ENCODE measurements at regions not wholly inside any gene's neighbourhood (a gene's known extent, or its start where the extent isn't known, plus 50 kb on each side); places are given as distances from the start of the nearest gene placed in this dataset.

DNA sequence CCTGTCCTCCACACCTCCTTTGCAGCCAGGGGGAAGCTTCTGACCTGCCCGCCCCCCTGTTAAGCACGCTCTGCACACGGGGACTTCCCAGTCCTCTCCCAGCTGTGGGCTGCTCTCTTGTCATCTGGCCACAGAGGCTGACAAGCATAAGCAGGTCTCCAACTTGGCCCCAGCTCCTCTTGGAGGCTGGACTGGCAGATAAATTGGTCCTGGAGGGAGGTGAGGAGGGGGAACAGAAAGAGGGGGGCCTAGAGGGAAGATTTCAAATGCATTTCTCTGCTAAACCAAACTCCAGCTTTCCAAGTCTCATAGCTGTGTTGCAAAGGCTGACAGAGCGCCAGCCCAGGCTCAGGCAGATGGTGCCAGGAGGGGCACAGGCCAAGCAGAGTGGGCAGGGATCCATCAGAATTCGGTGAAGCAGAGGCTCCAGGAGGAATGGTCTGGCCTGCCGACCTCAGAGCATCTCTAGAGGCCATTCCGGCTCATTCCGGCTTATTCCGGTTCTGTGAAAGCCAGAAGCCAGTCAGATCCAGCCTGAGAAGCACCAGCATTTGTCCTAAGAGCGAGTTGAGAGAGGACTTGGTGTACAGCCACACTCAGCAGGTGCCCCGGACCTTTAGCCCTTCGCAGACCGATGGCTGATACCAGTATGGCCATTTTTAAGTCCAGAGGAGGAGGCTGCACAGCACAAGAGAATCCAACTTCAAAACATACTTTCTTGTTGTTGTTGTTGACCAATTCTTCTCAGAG is 508.9 kb upstream of the MYT1L start:
- Histone ChIP-seq H3K36me3 (ENCODE audit: control insufficient read depth, insufficient read depth, low read length) (no peaks in the 10 kb centered on the region), H3K27me3 (ENCODE audit: control insufficient read depth, insufficient read depth, low read length) (no peaks in the 10 kb centered on the region), H3K4me3 (ENCODE audit: low read depth, low read length) (no peak overlapping the region)
- DNase-seq (ENCODE audit: low read depth): no peak
- TF ChIP-seq, protein P1, sequence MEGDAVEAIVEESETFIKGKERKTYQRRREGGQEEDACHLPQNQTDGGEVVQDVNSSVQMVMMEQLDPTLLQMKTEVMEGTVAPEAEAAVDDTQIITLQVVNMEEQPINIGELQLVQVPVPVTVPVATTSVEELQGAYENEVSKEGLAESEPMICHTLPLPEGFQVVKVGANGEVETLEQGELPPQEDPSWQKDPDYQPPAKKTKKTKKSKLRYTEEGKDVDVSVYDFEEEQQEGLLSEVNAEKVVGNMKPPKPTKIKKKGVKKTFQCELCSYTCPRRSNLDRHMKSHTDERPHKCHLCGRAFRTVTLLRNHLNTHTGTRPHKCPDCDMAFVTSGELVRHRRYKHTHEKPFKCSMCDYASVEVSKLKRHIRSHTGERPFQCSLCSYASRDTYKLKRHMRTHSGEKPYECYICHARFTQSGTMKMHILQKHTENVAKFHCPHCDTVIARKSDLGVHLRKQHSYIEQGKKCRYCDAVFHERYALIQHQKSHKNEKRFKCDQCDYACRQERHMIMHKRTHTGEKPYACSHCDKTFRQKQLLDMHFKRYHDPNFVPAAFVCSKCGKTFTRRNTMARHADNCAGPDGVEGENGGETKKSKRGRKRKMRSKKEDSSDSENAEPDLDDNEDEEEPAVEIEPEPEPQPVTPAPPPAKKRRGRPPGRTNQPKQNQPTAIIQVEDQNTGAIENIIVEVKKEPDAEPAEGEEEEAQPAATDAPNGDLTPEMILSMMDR (IDR thresholded peaks at IDR 0.05; ENCODE audit: insufficient read depth, low read length, poor library complexity, severe bottlenecking): no peak

DNA sequence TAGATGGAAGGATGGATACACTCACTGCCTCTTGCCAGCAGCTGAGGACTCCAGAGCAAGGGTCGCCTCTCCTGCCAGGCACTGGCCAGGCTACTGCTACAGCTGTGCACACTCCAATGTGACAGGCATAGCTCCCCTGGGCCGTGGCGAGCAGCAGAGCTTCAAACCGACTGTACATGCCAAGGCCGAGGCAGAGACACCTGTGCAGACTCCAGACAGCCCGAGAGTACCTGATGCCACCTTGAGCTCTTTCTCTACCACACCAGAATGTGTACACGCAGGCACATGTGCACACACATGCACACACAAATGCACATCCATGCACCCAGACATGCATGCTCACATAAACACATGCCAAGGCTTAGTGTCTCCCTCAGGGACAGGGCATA is 508.3 kb upstream of the MYT1L start:
- H3K36me3 ChIP-seq (ENCODE audit: control insufficient read depth, insufficient read depth, low read length): no peaks in the 10 kb centered on the region
- no peak for DNase-seq (ENCODE audit: low read depth)
- H3K27me3 ChIP-seq (ENCODE audit: control insufficient read depth, insufficient read depth, low read length): no peaks in the 10 kb centered on the region
- H3K4me3 ChIP-seq (ENCODE audit: low read depth, low read length): no peak overlapping the region
- TF ChIP-seq, protein P1 (IDR thresholded peaks at IDR 0.05; ENCODE audit: insufficient read depth, low read length, poor library complexity, severe bottlenecking): no peak

DNA sequence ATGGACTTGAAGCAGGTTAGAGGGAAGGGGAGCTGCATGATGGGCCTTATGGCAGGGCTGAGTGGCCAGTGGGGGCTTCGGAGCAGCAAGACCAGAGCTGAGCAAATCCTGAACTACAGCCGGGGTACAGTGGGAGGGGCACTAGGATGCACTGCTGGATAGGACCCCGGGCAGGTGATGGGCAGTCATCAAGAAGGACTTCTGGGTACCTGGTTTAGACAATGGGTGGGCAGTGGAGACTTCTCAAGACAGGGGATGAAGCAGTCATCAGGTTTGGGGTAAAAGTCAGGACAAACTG is 507.4 kb upstream of the MYT1L start:
- TF ChIP-seq, protein P1 (IDR thresholded peaks at IDR 0.05; ENCODE audit: insufficient read depth, low read length, poor library complexity, severe bottlenecking): no peak
- H3K36me3 ChIP-seq (ENCODE audit: control insufficient read depth, insufficient read depth, low read length): no peaks in the 10 kb centered on the region
- no peak overlapping the region for H3K4me3 ChIP-seq (ENCODE audit: low read depth, low read length)
- no peaks in the 10 kb centered on the region for H3K27me3 ChIP-seq (ENCODE audit: control insufficient read depth, insufficient read depth, low read length)
- no peak for DNase-seq (ENCODE audit: low read depth)

DNA sequence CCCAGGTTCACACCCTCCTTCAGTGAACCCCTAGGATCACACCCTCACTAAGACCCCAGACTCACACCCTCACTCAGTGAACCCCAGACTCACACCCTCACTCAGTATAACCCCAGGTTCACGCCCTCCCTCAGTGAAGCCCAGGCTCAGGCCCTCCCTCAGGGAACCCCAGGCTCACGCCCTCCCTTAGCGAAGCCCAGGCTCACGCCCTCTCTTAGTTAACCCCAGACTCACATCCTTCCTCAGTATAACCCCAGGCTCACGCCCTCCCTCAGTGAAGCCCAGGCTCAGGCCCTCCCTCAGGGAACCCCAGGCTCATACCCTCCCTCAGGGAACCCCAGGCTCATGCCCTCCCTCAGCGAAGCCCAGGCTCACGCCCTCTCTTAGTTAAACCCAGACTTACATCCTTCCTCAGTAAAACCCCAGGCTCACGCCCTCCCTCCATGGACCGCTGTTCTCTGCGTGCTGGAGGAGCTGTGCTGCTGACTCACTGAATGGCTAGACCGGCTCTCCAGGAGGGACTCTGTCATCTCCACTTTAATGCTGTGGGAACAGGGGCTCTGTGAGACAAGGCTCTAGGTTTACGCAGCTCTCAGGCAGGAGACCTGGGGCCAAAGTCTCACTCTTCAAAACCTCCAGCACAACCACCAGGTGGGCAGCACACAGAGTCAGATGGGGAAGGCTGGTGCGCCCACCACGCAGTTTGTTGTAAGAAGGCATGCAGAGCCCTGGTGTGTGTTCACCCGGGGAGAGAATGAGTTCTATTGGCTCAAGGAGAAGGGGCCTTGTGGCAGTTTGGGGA is 506.9 kb upstream of the MYT1L start:
- Histone ChIP-seq H3K36me3 (ENCODE audit: control insufficient read depth, insufficient read depth, low read length) (no peaks in the 10 kb centered on the region), H3K27me3 (ENCODE audit: control insufficient read depth, insufficient read depth, low read length) (no peaks in the 10 kb centered on the region), H3K4me3 (ENCODE audit: low read depth, low read length) (no peak overlapping the region)
- no peak for DNase-seq (ENCODE audit: low read depth)
- TF ChIP-seq, protein P1 (IDR thresholded peaks at IDR 0.05; ENCODE audit: insufficient read depth, low read length, poor library complexity, severe bottlenecking): no peak

DNA sequence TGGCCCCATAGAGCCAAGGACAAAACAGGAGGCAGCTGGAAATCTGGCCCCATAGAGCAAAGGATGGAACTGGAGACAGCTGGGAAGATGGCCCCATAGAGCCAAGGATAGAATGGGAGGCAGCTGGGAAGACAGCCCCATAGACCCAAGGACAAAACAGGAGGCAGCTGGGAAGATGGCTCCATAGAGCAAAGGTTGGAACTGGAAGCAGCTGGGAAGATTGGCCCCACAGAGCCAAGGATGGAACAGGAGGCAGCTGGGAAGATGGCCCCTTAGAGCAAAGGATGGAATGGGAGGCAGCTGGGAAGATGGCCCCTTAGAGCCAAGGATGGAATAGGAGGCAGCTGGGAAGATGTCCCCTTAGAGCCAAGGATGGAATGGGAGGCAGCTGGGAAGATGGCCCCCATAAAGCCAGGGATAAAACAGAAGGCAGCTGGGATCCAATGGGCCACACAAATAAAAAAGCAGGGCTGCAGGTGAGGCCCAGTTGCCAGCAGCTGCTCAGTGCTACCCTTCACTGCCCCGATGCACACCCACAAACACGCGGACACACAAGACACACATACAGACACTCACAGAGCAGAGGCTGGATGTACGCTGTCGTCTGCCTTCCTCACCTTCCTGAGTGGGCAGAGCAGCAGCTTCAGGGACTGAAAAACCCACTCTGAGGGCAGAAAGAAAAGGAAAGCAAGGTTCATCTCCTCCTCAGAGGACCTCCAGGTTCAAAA is 505.4 kb upstream of the MYT1L start:
- TF ChIP-seq, protein P1 (IDR thresholded peaks at IDR 0.05; ENCODE audit: insufficient read depth, low read length, poor library complexity, severe bottlenecking): no peak
- H3K36me3 ChIP-seq (ENCODE audit: control insufficient read depth, insufficient read depth, low read length): no peaks in the 10 kb centered on the region
- no peak overlapping the region for H3K4me3 ChIP-seq (ENCODE audit: low read depth, low read length)
- no peaks in the 10 kb centered on the region for H3K27me3 ChIP-seq (ENCODE audit: control insufficient read depth, insufficient read depth, low read length)
- DNase-seq (ENCODE audit: low read depth): no peak

Data from kidney epithelial cell (primary cell).